Nephron (organoid): ENCODE measurements at regions not wholly inside any gene's neighbourhood (a gene's known extent, or its start where the extent isn't known, plus 50 kb on each side); places are given as distances from the start of the nearest gene placed in this dataset.

Experiments used
- H3K27ac Mint-ChIP-seq, 3 experiments: 2 replicates each; pipeline ENCODE4 v1.8.0; 2020; ENCODE audit warnings: mixed read lengths in 3 of 3, mild to moderate bottlenecking in 2 of 3, moderate library complexity in 1 of 3
- H3K27me3 Mint-ChIP-seq: 2 replicates; pipeline ENCODE4 v1.8.0; 2021; ENCODE audit warnings: low read depth, mild to moderate bottlenecking, moderate library complexity, mixed read lengths
- H3K36me3 Mint-ChIP-seq: 2 replicates; pipeline ENCODE4 v1.8.0; 2020; ENCODE audit warnings: low read depth, mixed read lengths
- H3K4me1 Mint-ChIP-seq: 2 replicates; pipeline ENCODE4 v1.8.0; 2020; ENCODE audit warnings: mixed read lengths
- H3K4me3 Mint-ChIP-seq, 3 experiments: 2 replicates each; pipeline ENCODE4 v1.8.0; 2020; ENCODE audit warnings: mild to moderate bottlenecking in 3 of 3, mixed read lengths in 3 of 3, moderate library complexity in 2 of 3
- H3K9me3 Mint-ChIP-seq: 2 replicates; pipeline ENCODE4 v1.8.0; 2020; ENCODE audit warnings: mixed read lengths
- CTCF ChIP-seq, 3 experiments: fragments of 200-600 bp; sonication (generic); IDR thresholded peaks; one replicate each; pipeline ENCODE4 v1.5.0; 2021; ENCODE audit warnings: antibody characterized with exemption in 3 of 3; ENCODE audit not compliant: unreplicated experiment in 3 of 3

- Mint-ChIP-seq H3K4me3 (no peak overlapping the region), H3K4me1 (no peaks in the 10 kb centered on the region), H3K27me3 (no peaks in the 10 kb centered on the region), H3K36me3 (no peaks in the 10 kb centered on the region), H3K9me3 (no peaks in the 10 kb centered on the region), H3K27ac (no peak overlapping the region)
- no peak for TF ChIP-seq CTCF (IDR thresholded peaks at IDR 0.05; ENCODE audit: unreplicated experiment in 3 of 3)
These were observed 134.0 kb upstream of the HCRTR2 start for GRCh38 chr6:55040102-55040848.

GRCh38 chr6:55046869-55047422 is 127.4 kb upstream of the HCRTR2 start:
- Mint-ChIP-seq H3K4me3 (no peak overlapping the region), H3K27me3 (no peaks in the 10 kb centered on the region), H3K9me3 (no peaks in the 10 kb centered on the region), H3K4me1 (no peaks in the 10 kb centered on the region), H3K36me3 (no peaks in the 10 kb centered on the region), H3K27ac (no peak overlapping the region)
- no peak for TF ChIP-seq CTCF (IDR thresholded peaks at IDR 0.05; ENCODE audit: unreplicated experiment in 3 of 3)

- H3K27me3 Mint-ChIP-seq: no peaks in the 10 kb centered on the region
- no peaks in the 10 kb centered on the region for H3K9me3 Mint-ChIP-seq
- no peak for TF ChIP-seq CTCF (IDR thresholded peaks at IDR 0.05; ENCODE audit: unreplicated experiment in 3 of 3)
- H3K36me3 Mint-ChIP-seq: no peaks in the 10 kb centered on the region
- H3K27ac Mint-ChIP-seq: no peak overlapping the region
- H3K4me1 Mint-ChIP-seq: no peaks in the 10 kb centered on the region
- H3K4me3 Mint-ChIP-seq: no peak overlapping the region
These were observed 126.8 kb upstream of the HCRTR2 start for GRCh38 chr6:55047451-55048044.

- H3K27ac Mint-ChIP-seq: no peak overlapping the region
- no peak overlapping the region for H3K4me3 Mint-ChIP-seq
- TF ChIP-seq CTCF (IDR thresholded peaks at IDR 0.05; ENCODE audit: unreplicated experiment in 3 of 3): no peak
- no peaks in the 10 kb centered on the region for H3K9me3 Mint-ChIP-seq
- no peaks in the 10 kb centered on the region for H3K36me3 Mint-ChIP-seq
- H3K4me1 Mint-ChIP-seq: no peaks in the 10 kb centered on the region
- H3K27me3 Mint-ChIP-seq: no peaks in the 10 kb centered on the region
These were observed 124.4 kb upstream of the HCRTR2 start for GRCh38 chr6:55049866-55050265.

GRCh38 chr6:55052846-55053245 is 121.5 kb upstream of the HCRTR2 start:
- Mint-ChIP-seq H3K4me3 (no peak overlapping the region), H3K27me3 (no peaks in the 10 kb centered on the region), H3K36me3 (no peaks in the 10 kb centered on the region), H3K27ac (no peak overlapping the region), H3K4me1 (no peaks in the 10 kb centered on the region), H3K9me3 (peaks cover 5% of the 10 kb centered on the region)
- TF ChIP-seq CTCF (IDR thresholded peaks at IDR 0.05; ENCODE audit: unreplicated experiment in 3 of 3): no peak
